ENCODE measurements at regions not wholly inside any gene's neighbourhood (a gene's known extent, or its start where the extent isn't known, plus 50 kb on each side); places are given as distances from the start of the nearest gene placed in this dataset.

GRCh38 chr6:14610141-14610540 lies 492.6 kb downstream of the CD83 start:
- ChIA-PET POLR2A (no interaction called here), CTCF (interaction anchor here (0.6 to 0.7 kb wide), 2 partner anchors 16 to 266 kb away, joined by 3 to 7 read pairs; no protein-coding TSS in a partner anchor)
- TF ChIP-seq ZNF624 (tag by site-specific recombination; IDR thresholded peaks at IDR 0.05) = no peak
- Histone ChIP-seq H3K27ac (ENCODE audit: extremely low read depth, low read depth, low read length) (no peak overlapping the region), H3K4me1 (ENCODE audit: control insufficient read depth, insufficient read depth, low read length) (no peaks in the 10 kb centered on the region), H3K4me3 (ENCODE audit: low read depth, low read length) (no peak overlapping the region), H3K36me3 (ENCODE audit: control insufficient read depth in 2 of 2, insufficient read depth in 1 of 2, low read length in 2 of 2) (no peaks in the 10 kb centered on the region), H3K9me3 (ENCODE audit: control insufficient read depth, insufficient read depth, low read depth, low read length) (no peaks in the 10 kb centered on the region)

DNA sequence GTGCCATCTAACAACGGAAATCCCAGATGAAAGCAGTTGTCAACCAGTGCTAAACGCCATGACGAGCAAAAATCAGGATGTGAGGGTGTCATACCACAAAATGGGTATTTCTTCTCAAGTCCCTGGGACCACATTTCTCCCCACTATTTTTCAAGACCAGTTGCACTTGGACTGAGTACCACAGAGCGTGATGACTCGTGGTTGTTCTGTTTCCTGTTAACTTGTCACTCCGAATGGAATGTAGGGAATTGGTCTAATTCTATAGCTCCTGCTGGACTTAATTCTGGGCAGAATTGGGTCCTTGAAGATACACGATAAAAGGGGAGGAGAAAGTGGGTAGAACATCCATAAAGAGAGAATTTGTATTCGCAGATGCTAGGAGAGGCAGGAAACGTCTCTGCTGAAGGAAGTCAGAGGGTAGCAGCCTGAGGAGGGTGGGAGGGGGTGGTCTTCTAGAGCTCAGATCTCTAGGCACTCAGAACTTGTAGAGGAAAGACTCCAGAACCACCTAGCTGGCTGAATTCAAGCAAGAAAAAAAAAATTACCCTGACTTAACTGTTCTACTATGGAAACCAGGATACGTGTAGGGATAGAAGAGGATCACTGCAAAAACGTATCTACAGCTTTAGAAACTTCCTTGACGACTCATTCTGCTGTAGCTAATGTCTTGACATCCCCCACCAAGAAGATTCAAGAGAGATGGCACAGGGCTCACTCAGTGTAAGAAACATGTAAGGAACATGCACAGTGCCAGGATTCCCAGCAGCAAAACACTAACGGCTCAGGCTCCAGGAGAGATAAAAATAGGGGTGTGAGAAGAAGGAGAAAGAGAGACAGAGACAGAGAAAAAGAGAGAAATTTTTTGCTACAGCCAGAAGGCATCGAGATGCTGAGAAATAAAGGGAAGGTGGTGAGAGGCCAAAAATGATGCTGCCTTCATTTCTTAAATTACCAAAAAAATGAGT lies 494.7 kb downstream of the CD83 start:
- ChIA-PET POLR2A (no interaction called here), CTCF (interaction anchor here (0.6 kb wide), 1 partner anchor 1414 kb away, joined by 3 read pairs; no protein-coding TSS in a partner anchor)
- Histone ChIP-seq H3K4me3 (ENCODE audit: low read depth, low read length) (no peak overlapping the region), H3K36me3 (ENCODE audit: control insufficient read depth in 2 of 2, insufficient read depth in 1 of 2, low read length in 2 of 2) (no peaks in the 10 kb centered on the region), H3K9me3 (ENCODE audit: control insufficient read depth, insufficient read depth, low read depth, low read length) (no peaks in the 10 kb centered on the region), H3K27ac (ENCODE audit: extremely low read depth, low read depth, low read length) (no peak overlapping the region), H3K4me1 (ENCODE audit: control insufficient read depth, insufficient read depth, low read length) (no peaks in the 10 kb centered on the region)
- TF ChIP-seq ZSCAN16 (tag by site-specific recombination; IDR thresholded peaks at IDR 0.05) = no peak
- TF ChIP-seq ZNF341 (tag by site-specific recombination; IDR thresholded peaks at IDR 0.05; ENCODE audit: low read depth) = no peak
- TF ChIP-seq ZNF138 (tag by site-specific recombination; IDR thresholded peaks at IDR 0.05; ENCODE audit: borderline replicate concordance) = no peak
- TF ChIP-seq ZBTB17 (tag by site-specific recombination; IDR thresholded peaks at IDR 0.05) = no peak
- TF ChIP-seq, protein P1, sequence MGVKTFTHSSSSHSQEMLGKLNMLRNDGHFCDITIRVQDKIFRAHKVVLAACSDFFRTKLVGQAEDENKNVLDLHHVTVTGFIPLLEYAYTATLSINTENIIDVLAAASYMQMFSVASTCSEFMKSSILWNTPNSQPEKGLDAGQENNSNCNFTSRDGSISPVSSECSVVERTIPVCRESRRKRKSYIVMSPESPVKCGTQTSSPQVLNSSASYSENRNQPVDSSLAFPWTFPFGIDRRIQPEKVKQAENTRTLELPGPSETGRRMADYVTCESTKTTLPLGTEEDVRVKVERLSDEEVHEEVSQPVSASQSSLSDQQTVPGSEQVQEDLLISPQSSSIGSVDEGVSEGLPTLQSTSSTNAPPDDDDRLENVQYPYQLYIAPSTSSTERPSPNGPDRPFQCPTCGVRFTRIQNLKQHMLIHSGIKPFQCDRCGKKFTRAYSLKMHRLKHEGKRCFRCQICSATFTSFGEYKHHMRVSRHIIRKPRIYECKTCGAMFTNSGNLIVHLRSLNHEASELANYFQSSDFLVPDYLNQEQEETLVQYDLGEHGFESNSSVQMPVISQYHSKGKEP (tag by site-specific recombination; IDR thresholded peaks at IDR 0.05) = no peak
- TF ChIP-seq, protein P2, sequence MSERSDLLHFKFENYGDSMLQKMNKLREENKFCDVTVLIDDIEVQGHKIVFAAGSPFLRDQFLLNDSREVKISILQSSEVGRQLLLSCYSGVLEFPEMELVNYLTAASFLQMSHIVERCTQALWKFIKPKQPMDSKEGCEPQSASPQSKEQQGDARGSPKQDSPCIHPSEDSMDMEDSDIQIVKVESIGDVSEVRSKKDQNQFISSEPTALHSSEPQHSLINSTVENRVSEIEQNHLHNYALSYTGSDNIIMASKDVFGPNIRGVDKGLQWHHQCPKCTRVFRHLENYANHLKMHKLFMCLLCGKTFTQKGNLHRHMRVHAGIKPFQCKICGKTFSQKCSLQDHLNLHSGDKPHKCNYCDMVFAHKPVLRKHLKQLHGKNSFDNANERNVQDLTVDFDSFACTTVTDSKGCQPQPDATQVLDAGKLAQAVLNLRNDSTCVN (tag by site-specific recombination; optimal IDR thresholded peaks at IDR 0.05) = no peak
- TF ChIP-seq, protein P3, sequence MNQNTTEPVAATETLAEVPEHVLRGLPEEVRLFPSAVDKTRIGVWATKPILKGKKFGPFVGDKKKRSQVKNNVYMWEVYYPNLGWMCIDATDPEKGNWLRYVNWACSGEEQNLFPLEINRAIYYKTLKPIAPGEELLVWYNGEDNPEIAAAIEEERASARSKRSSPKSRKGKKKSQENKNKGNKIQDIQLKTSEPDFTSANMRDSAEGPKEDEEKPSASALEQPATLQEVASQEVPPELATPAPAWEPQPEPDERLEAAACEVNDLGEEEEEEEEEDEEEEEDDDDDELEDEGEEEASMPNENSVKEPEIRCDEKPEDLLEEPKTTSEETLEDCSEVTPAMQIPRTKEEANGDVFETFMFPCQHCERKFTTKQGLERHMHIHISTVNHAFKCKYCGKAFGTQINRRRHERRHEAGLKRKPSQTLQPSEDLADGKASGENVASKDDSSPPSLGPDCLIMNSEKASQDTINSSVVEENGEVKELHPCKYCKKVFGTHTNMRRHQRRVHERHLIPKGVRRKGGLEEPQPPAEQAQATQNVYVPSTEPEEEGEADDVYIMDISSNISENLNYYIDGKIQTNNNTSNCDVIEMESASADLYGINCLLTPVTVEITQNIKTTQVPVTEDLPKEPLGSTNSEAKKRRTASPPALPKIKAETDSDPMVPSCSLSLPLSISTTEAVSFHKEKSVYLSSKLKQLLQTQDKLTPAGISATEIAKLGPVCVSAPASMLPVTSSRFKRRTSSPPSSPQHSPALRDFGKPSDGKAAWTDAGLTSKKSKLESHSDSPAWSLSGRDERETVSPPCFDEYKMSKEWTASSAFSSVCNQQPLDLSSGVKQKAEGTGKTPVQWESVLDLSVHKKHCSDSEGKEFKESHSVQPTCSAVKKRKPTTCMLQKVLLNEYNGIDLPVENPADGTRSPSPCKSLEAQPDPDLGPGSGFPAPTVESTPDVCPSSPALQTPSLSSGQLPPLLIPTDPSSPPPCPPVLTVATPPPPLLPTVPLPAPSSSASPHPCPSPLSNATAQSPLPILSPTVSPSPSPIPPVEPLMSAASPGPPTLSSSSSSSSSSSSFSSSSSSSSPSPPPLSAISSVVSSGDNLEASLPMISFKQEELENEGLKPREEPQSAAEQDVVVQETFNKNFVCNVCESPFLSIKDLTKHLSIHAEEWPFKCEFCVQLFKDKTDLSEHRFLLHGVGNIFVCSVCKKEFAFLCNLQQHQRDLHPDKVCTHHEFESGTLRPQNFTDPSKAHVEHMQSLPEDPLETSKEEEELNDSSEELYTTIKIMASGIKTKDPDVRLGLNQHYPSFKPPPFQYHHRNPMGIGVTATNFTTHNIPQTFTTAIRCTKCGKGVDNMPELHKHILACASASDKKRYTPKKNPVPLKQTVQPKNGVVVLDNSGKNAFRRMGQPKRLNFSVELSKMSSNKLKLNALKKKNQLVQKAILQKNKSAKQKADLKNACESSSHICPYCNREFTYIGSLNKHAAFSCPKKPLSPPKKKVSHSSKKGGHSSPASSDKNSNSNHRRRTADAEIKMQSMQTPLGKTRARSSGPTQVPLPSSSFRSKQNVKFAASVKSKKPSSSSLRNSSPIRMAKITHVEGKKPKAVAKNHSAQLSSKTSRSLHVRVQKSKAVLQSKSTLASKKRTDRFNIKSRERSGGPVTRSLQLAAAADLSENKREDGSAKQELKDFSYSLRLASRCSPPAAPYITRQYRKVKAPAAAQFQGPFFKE (tag by site-specific recombination; IDR thresholded peaks at IDR 0.05; ENCODE audit: borderline replicate concordance) = no peak
- no peak for TF ChIP-seq PBX3 (CRISPR knock-in tag; IDR thresholded peaks at IDR 0.05)
- no peak for TF ChIP-seq HOXC10 (CRISPR knock-in tag; IDR thresholded peaks at IDR 0.05)
- no peak for TF ChIP-seq ZNF548 (tag by site-specific recombination; IDR thresholded peaks at IDR 0.05)
- TF ChIP-seq ZNF423 (tag by site-specific recombination; IDR thresholded peaks at IDR 0.05) = no peak
- no peak for TF ChIP-seq ZNF639 (tag by site-specific recombination; IDR thresholded peaks at IDR 0.05)
- TF ChIP-seq, protein P4, sequence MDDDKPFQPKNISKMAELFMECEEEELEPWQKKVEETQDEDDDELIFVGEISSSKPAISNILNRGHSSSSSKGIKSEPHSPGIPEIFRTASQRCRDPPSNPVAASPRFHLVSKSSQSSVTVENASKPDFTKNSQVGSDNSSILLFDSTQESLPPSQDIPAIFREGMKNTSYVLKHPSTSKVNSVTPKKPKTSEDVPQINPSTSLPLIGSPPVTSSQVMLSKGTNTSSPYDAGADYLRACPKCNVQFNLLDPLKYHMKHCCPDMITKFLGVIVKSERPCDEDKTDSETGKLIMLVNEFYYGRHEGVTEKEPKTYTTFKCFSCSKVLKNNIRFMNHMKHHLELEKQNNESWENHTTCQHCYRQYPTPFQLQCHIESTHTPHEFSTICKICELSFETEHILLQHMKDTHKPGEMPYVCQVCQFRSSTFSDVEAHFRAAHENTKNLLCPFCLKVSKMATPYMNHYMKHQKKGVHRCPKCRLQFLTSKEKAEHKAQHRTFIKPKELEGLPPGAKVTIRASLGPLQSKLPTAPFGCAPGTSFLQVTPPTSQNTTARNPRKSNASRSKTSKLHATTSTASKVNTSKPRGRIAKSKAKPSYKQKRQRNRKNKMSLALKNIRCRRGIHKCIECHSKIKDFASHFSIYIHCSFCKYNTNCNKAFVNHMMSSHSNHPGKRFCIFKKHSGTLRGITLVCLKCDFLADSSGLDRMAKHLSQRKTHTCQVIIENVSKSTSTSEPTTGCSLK (tag by site-specific recombination; IDR thresholded peaks at IDR 0.05) = no peak
- TF ChIP-seq, protein P5, sequence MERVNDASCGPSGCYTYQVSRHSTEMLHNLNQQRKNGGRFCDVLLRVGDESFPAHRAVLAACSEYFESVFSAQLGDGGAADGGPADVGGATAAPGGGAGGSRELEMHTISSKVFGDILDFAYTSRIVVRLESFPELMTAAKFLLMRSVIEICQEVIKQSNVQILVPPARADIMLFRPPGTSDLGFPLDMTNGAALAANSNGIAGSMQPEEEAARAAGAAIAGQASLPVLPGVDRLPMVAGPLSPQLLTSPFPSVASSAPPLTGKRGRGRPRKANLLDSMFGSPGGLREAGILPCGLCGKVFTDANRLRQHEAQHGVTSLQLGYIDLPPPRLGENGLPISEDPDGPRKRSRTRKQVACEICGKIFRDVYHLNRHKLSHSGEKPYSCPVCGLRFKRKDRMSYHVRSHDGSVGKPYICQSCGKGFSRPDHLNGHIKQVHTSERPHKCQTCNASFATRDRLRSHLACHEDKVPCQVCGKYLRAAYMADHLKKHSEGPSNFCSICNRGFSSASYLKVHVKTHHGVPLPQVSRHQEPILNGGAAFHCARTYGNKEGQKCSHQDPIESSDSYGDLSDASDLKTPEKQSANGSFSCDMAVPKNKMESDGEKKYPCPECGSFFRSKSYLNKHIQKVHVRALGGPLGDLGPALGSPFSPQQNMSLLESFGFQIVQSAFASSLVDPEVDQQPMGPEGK (tag by site-specific recombination; IDR thresholded peaks at IDR 0.05) = no peak
- TF ChIP-seq ZFP37 (tag by site-specific recombination; IDR thresholded peaks at IDR 0.05) = no peak
